Mesenchymal stem cell (in vitro differentiated cells and primary cell): ENCODE measurements at regions not wholly inside any gene's neighbourhood (a gene's known extent, or its start where the extent isn't known, plus 50 kb on each side); places are given as distances from the start of the nearest gene placed in this dataset.

ENCODE experiments used
- DNase-seq: peaks from one replicate; pipeline ENCODE4 v3.0.0-alpha.2; 2013
- H2AFZ ChIP-seq: one replicate; pipeline ENCODE4 v1.6.1; 2013; ENCODE audit warnings: low read depth, mild to moderate bottlenecking, control low read depth, inconsistent platforms, low read length, moderate library complexity
- H2AK5ac ChIP-seq: 2 replicates; pipeline ENCODE4 v1.6.1; 2013; ENCODE audit warnings: low read length, moderate library complexity, mild to moderate bottlenecking, inconsistent platforms; ENCODE audit not compliant: severe bottlenecking
- H2BK120ac ChIP-seq: one replicate; pipeline ENCODE4 v1.6.1; 2013; ENCODE audit warnings: low read depth, mild to moderate bottlenecking, inconsistent platforms, low read length, moderate library complexity
- H2BK12ac ChIP-seq, 2 experiments: one replicate each; pipeline ENCODE4 v1.6.1; 2013; ENCODE audit warnings: inconsistent platforms in 2 of 2, low read length in 2 of 2, mild to moderate bottlenecking in 2 of 2, moderate library complexity in 2 of 2, control low read depth in 1 of 2
- H2BK15ac ChIP-seq: one replicate; pipeline ENCODE4 v1.6.1; 2013; ENCODE audit warnings: mild to moderate bottlenecking, low read depth, inconsistent platforms; ENCODE audit not compliant: poor library complexity, severe bottlenecking
- H2BK5ac ChIP-seq: 2 replicates; pipeline ENCODE4 v1.6.1; 2013; ENCODE audit warnings: low read depth, mild to moderate bottlenecking, low read length, control low read depth, inconsistent platforms; ENCODE audit not compliant: poor library complexity, severe bottlenecking
- H3K14ac ChIP-seq, 2 experiments: one replicate each; pipeline ENCODE4 v1.6.1; 2013; ENCODE audit warnings: inconsistent platforms in 2 of 2, low read length in 2 of 2, control low read depth in 1 of 2, mild to moderate bottlenecking in 1 of 2, moderate library complexity in 1 of 2
- H3K18ac ChIP-seq, 2 experiments: one replicate each; pipeline ENCODE4 v1.6.1; 2013; ENCODE audit warnings: inconsistent platforms in 2 of 2, low read length in 2 of 2, control low read depth in 1 of 2, low read depth in 1 of 2, mild to moderate bottlenecking in 1 of 2
- H3K23ac ChIP-seq, 2 experiments: one replicate each; pipeline ENCODE4 v1.6.1; 2013; ENCODE audit warnings: inconsistent platforms in 2 of 2, low read length in 2 of 2, mild to moderate bottlenecking in 2 of 2, moderate library complexity in 2 of 2, control low read depth in 1 of 2
- H3K27ac ChIP-seq: 2 replicates; pipeline ENCODE4 v1.5.1; 2013; ENCODE audit warnings: mild to moderate bottlenecking, moderate library complexity, low read length, control low read depth, inconsistent platforms; ENCODE audit not compliant: poor library complexity, severe bottlenecking
- H3K27me3 ChIP-seq, 2 experiments: 2 replicates each; pipeline versions ENCODE4 v1.6.1 to v1.7.0; 2013; ENCODE audit warnings: low read length in 2 of 2, mild to moderate bottlenecking in 2 of 2, moderate library complexity in 2 of 2, control low read depth in 1 of 2, inconsistent platforms in 1 of 2; ENCODE audit not compliant: control insufficient read depth in 1 of 2, insufficient read depth in 1 of 2
- H3K36me3 ChIP-seq, 2 experiments: 2 replicates each; pipeline versions ENCODE4 v1.6.1 to v1.7.0; 2013; ENCODE audit warnings: low read length in 2 of 2, control low read depth in 1 of 2, inconsistent platforms in 1 of 2, low read depth in 1 of 2, mild to moderate bottlenecking in 1 of 2; ENCODE audit not compliant: insufficient read depth in 2 of 2, control insufficient read depth in 1 of 2
- H3K4ac ChIP-seq, 2 experiments: one replicate each; pipeline ENCODE4 v1.6.1; 2013; ENCODE audit warnings: inconsistent platforms in 2 of 2, low read length in 2 of 2, mild to moderate bottlenecking in 2 of 2, moderate library complexity in 2 of 2, control low read depth in 1 of 2, low read depth in 1 of 2
- H3K4me1 ChIP-seq: 2 replicates; pipeline ENCODE4 v1.6.1; 2013; ENCODE audit warnings: low read depth, low read length, control low read depth; ENCODE audit not compliant: control insufficient read depth, insufficient read depth
- H3K4me2 ChIP-seq: 2 replicates; pipeline ENCODE4 v1.6.1; 2013; ENCODE audit warnings: low read length, mild to moderate bottlenecking, inconsistent platforms; ENCODE audit not compliant: poor library complexity, severe bottlenecking
- H3K4me3 ChIP-seq, 2 experiments: 2 replicates each; pipeline versions ENCODE4 v1.5.1 to v1.7.0; 2013; ENCODE audit warnings: low read length in 2 of 2, mild to moderate bottlenecking in 2 of 2, control low read depth in 1 of 2, low read depth in 1 of 2; ENCODE audit not compliant: insufficient read depth in 1 of 2
- H3K79me1 ChIP-seq: replicated peaks from 2 replicates; pipeline ENCODE4 v1.6.1; 2013; ENCODE audit warnings: mild to moderate bottlenecking, control low read depth, low read length, inconsistent platforms; ENCODE audit not compliant: poor library complexity, severe bottlenecking
- H3K9ac ChIP-seq: 2 replicates; pipeline ENCODE4 v1.7.0; 2013; ENCODE audit warnings: mild to moderate bottlenecking, low read length, moderate library complexity
- H3K9me3 ChIP-seq: 2 replicates; pipeline ENCODE4 v1.7.0; 2013; ENCODE audit warnings: mild to moderate bottlenecking, low read length; ENCODE audit not compliant: control insufficient read depth
- H4K8ac ChIP-seq: one replicate; pipeline ENCODE4 v1.6.1; 2013; ENCODE audit warnings: inconsistent platforms, mild to moderate bottlenecking, low read length, moderate library complexity
- H4K91ac ChIP-seq: one replicate; pipeline ENCODE4 v1.6.1; 2013; ENCODE audit warnings: mild to moderate bottlenecking, low read length, inconsistent platforms
- WGBS: methylation state at CpG from one replicate; pipeline ENCODE4 v1.1.7; 2013; ENCODE audit warnings: mixed read lengths; 5-methylcytosine and 5-hydroxymethylcytosine counted together

GRCh38 chr9:71632776-71633175 is 135.5 kb downstream of the CEMIP2 start:
- H3K4me1 ChIP-seq = no peaks in the 10 kb centered on the region
- no peak overlapping the region for H3K4me2 ChIP-seq
- no peak overlapping the region for H3K14ac ChIP-seq
- H3K9ac ChIP-seq = no peak overlapping the region
- H3K4me3 ChIP-seq = no peak overlapping the region
- H3K23ac ChIP-seq = no peak overlapping the region
- no peaks in the 10 kb centered on the region for H3K79me1 ChIP-seq
- no peaks in the 10 kb centered on the region for H3K27me3 ChIP-seq
- H3K4ac ChIP-seq = no peak overlapping the region
- no peak overlapping the region for H3K18ac ChIP-seq
- H3K27ac ChIP-seq = no peak overlapping the region
- H2BK15ac ChIP-seq = no peak overlapping the region
- no peak overlapping the region for H2AK5ac ChIP-seq
- H2BK12ac ChIP-seq = no peak overlapping the region
- no peak overlapping the region for H2BK5ac ChIP-seq
- no peak for DNase-seq
- no peaks in the 10 kb centered on the region for H3K36me3 ChIP-seq
- no peak overlapping the region for H4K91ac ChIP-seq
- no peak overlapping the region for H2AFZ ChIP-seq
- no peak overlapping the region for H2BK120ac ChIP-seq
- H4K8ac ChIP-seq = no peak overlapping the region
- 87% methylated on average over 3 of the region's 5 CpGs for WGBS
- H3K9me3 ChIP-seq = no peaks in the 10 kb centered on the region

- H3K36me3 ChIP-seq = no peaks in the 10 kb centered on the region
- no peak overlapping the region for H3K27ac ChIP-seq
- no peak for DNase-seq
- H3K4me2 ChIP-seq = no peak overlapping the region
- no peak overlapping the region for H2BK12ac ChIP-seq
- no peak overlapping the region for H3K9ac ChIP-seq
- H2AK5ac ChIP-seq = no peak overlapping the region
- H3K4ac ChIP-seq = no peak overlapping the region
- H3K18ac ChIP-seq = no peak overlapping the region
- no peak overlapping the region for H3K23ac ChIP-seq
- no peak overlapping the region for H3K4me3 ChIP-seq
- H2BK5ac ChIP-seq = no peak overlapping the region
- peak overlapping the region; percentile 21 for H4K91ac ChIP-seq
- H2BK120ac ChIP-seq = no peak overlapping the region
- no peaks in the 10 kb centered on the region for H3K27me3 ChIP-seq
- H3K79me1 ChIP-seq = no peaks in the 10 kb centered on the region
- WGBS = 73% methylated on average over 3 of the region's 3 CpGs
- H2BK15ac ChIP-seq = no peak overlapping the region
- H3K4me1 ChIP-seq = no peaks in the 10 kb centered on the region
- H2AFZ ChIP-seq = no peak overlapping the region
- H3K14ac ChIP-seq = no peak overlapping the region
- no peaks in the 10 kb centered on the region for H3K9me3 ChIP-seq
- H4K8ac ChIP-seq = no peak overlapping the region
Observed at GRCh38 chr9:71630377-71630995, 137.8 kb downstream of the CEMIP2 start.

GRCh38 chr9:71629578-71630215 is 138.6 kb downstream of the CEMIP2 start:
- Histone ChIP-seq H2BK12ac (no peak overlapping the region), H3K14ac (no peak overlapping the region), H3K9ac (no peak overlapping the region), H2AFZ (no peak overlapping the region), H3K4me2 (no peak overlapping the region), H3K36me3 (no peaks in the 10 kb centered on the region), H3K18ac (no peak overlapping the region), H3K4me1 (no peaks in the 10 kb centered on the region), H2AK5ac (no peak overlapping the region), H3K79me1 (no peaks in the 10 kb centered on the region), H2BK5ac (no peak overlapping the region), H3K27me3 (no peaks in the 10 kb centered on the region), H3K9me3 (no peaks in the 10 kb centered on the region), H3K23ac (no peak overlapping the region), H4K8ac (no peak overlapping the region), H4K91ac (no peak overlapping the region), H3K4me3 (no peak overlapping the region), H3K27ac (no peak overlapping the region), H3K4ac (no peak overlapping the region), H2BK120ac (no peak overlapping the region), H2BK15ac (no peak overlapping the region)
- no peak for DNase-seq
- WGBS = 52% methylated on average over 3 of the region's 3 CpGs

- 80% methylated on average over 3 of the region's 3 CpGs for WGBS
- H3K23ac ChIP-seq = no peak overlapping the region
- no peaks in the 10 kb centered on the region for H3K27me3 ChIP-seq
- no peak overlapping the region for H3K18ac ChIP-seq
- H3K4me3 ChIP-seq = no peak overlapping the region
- H4K8ac ChIP-seq = no peak overlapping the region
- H3K79me1 ChIP-seq = no peaks in the 10 kb centered on the region
- no peak overlapping the region for H3K4me2 ChIP-seq
- H2BK5ac ChIP-seq = no peak overlapping the region
- H3K14ac ChIP-seq = no peak overlapping the region
- H3K9me3 ChIP-seq = no peaks in the 10 kb centered on the region
- no peak overlapping the region for H2AK5ac ChIP-seq
- H3K9ac ChIP-seq = no peak overlapping the region
- no peak overlapping the region for H2BK120ac ChIP-seq
- H3K4ac ChIP-seq = no peak overlapping the region
- H4K91ac ChIP-seq = no peak overlapping the region
- H3K36me3 ChIP-seq = no peaks in the 10 kb centered on the region
- H3K4me1 ChIP-seq = no peaks in the 10 kb centered on the region
- H3K27ac ChIP-seq = no peak overlapping the region
- H2BK15ac ChIP-seq = no peak overlapping the region
- DNase-seq = no peak
- no peak overlapping the region for H2BK12ac ChIP-seq
- no peak overlapping the region for H2AFZ ChIP-seq
Observed at GRCh38 chr9:71628247-71628646, 140.1 kb downstream of the CEMIP2 start.
